Upper lobe of left lung (tissue), 6 donors: ENCODE measurements at regions not wholly inside any gene's neighbourhood (a gene's known extent, or its start where the extent isn't known, plus 50 kb on each side); places are given as distances from the start of the nearest gene placed in this dataset.

Source experiments
- ATAC-seq, 2 donors: fragments of 200-7000 bp; cut with Tn5 transposase; one replicate each; pipeline ENCODE4 v1.9.1; 2022; ENCODE audit warnings: mild to moderate bottlenecking in 2 of 2, moderate library complexity in 2 of 2; ENCODE audit not compliant: low FRiP score in 2 of 2
- DNase-seq, 2 donors: peaks; one replicate each; pipeline ENCODE4 v3.0.0-alpha.2; 2019 to 2020
- H3K27ac ChIP-seq, 4 donors: fragments of 200-600 bp; sonication (generic); one replicate each; pipeline ENCODE4 v1.5.1; 2016 to 2019
- H3K27me3 ChIP-seq, 4 donors: fragments of 200-600 bp; sonication (generic); one replicate each; pipeline ENCODE4 v1.5.1; 2017 to 2019
- H3K36me3 ChIP-seq, 4 donors: fragments of 200-600 bp; sonication (generic); one replicate each; pipeline ENCODE4 v1.5.1; 2016 to 2019
- H3K4me1 ChIP-seq, 4 donors: fragments of 200-600 bp; sonication (generic); one replicate each; pipeline ENCODE4 v1.5.1; 2018 to 2019
- H3K4me3 ChIP-seq, 4 donors: fragments of 200-600 bp; sonication (generic); one replicate each; pipeline ENCODE4 v1.5.1; 2017 to 2019; ENCODE audit warnings: mild to moderate bottlenecking in 2 of 4, moderate library complexity in 1 of 4
- H3K9me3 ChIP-seq, 4 donors: fragments of 200-600 bp; sonication (generic); one replicate each; pipeline ENCODE4 v1.5.1; 2018 to 2019
- EP300 ChIP-seq, 4 donors: sonication (generic); formaldehyde crosslinking; IDR thresholded peaks; one replicate each; pipeline ENCODE4 v1.5.1; 2017; ENCODE audit warnings: antibody characterized with exemption in 4 of 4, control low read depth in 2 of 4
- POLR2A ChIP-seq, 4 donors: fragments of 450-650 bp; IDR thresholded peaks; one replicate each; pipeline ENCODE4 v1.5.1; 2016 to 2017; ENCODE audit warnings: antibody characterized with exemption in 4 of 4, mild to moderate bottlenecking in 2 of 4
- POLR2AphosphoS5 ChIP-seq, 2 donors: sonication (generic); formaldehyde crosslinking; IDR thresholded peaks; one replicate each; pipeline ENCODE4 v1.5.1; 2017; ENCODE audit warnings: antibody characterized with exemption in 2 of 2
- WGBS, 2 donors: methylation state at CpG; one replicate each; pipeline ENCODE4 v1.1.5; 2017 to 2018; 5-methylcytosine and 5-hydroxymethylcytosine counted together
- TF ChIP-seq, protein P1 (sequence below), 6 experiments: fragments of 450-650 bp in 4 of 6; fragments of 200-600 bp in 2 of 6; sonication (generic) in 2 of 6; IDR thresholded peaks; one replicate each; pipeline ENCODE4 v1.5.1; 2016 to 2019; ENCODE audit warnings: antibody characterized with exemption in 6 of 6
- donor health status: DM: no; HTN: no; CAD: no; lungs with moderate emphysema.
- donor health status: DM: no; HTN: yes; CAD: no; lungs with severe emphysema.

DNA sequence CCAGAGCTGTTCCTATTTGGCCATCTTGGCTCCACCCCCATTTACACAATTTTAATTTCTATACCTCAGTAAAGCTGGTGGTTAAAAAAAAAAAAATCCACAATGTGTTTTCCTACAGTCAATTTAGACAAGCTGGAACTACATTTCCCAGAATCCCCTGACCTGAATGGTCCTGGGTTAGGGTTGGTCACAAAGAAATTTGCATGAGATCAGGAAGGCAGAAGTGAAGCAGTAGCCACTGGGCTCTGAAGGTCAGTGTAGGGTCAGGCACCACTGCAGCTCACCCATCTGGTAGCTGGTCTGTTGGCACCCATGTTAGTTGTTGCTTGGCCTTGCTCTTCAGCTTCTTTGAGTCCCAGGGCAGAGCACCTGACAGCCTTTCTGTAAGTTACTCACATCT is 210.7 kb upstream of the API5 start:
- TF ChIP-seq POLR2AphosphoS5 (IDR thresholded peaks at IDR 0.05) (no peak), EP300 (IDR thresholded peaks at IDR 0.05) (no peak), POLR2A (IDR thresholded peaks at IDR 0.05) (no peak)
- TF ChIP-seq, protein P1, sequence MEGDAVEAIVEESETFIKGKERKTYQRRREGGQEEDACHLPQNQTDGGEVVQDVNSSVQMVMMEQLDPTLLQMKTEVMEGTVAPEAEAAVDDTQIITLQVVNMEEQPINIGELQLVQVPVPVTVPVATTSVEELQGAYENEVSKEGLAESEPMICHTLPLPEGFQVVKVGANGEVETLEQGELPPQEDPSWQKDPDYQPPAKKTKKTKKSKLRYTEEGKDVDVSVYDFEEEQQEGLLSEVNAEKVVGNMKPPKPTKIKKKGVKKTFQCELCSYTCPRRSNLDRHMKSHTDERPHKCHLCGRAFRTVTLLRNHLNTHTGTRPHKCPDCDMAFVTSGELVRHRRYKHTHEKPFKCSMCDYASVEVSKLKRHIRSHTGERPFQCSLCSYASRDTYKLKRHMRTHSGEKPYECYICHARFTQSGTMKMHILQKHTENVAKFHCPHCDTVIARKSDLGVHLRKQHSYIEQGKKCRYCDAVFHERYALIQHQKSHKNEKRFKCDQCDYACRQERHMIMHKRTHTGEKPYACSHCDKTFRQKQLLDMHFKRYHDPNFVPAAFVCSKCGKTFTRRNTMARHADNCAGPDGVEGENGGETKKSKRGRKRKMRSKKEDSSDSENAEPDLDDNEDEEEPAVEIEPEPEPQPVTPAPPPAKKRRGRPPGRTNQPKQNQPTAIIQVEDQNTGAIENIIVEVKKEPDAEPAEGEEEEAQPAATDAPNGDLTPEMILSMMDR (IDR thresholded peaks at IDR 0.05), result no peak
- ATAC-seq (no peak), DNase-seq (no peak)
- Histone ChIP-seq H3K4me3 (no peak overlapping the region), H3K9me3 (peaks cover 0 to 11% (median 0%) of the 10 kb centered on the region in 4 donors), H3K27me3 (no peaks in the 10 kb centered on the region), H3K27ac (no peak overlapping the region), H3K4me1 (no peaks in the 10 kb centered on the region), H3K36me3 (no peaks in the 10 kb centered on the region)

DNA sequence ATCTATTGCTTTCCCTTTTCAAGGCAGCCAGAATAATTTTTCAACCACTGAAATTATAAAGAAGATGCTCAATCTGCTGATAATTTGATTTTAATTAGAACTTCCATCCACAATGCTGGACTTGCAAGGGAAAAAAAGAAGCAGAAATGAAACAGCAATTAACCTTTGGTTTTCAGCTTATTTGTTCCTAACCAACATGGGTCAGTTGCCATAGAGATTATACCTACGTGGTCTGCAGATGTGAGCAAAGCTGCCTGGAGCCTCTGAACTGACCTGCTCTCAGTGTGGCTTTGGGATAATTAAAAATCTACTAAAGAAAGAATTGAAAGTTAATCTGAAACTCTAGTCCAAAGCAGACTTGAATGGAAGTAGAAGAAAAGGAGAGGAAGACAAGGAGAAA is 195.7 kb upstream of the API5 start:
- 41 to 58% methylated on average over 1 of the region's 1 CpG for WGBS, 2 donors
- no peak overlapping the region for H3K27ac ChIP-seq
- H3K4me1 ChIP-seq, result no peaks in the 10 kb centered on the region
- no peak for ATAC-seq
- DNase-seq, result no peak
- no peaks in the 10 kb centered on the region for H3K36me3 ChIP-seq
- H3K4me3 ChIP-seq, result no peak overlapping the region
- TF ChIP-seq, protein P1 (IDR thresholded peaks at IDR 0.05), result no peak
- TF ChIP-seq POLR2AphosphoS5 (IDR thresholded peaks at IDR 0.05) (no peak), POLR2A (IDR thresholded peaks at IDR 0.05) (no peak), EP300 (IDR thresholded peaks at IDR 0.05) (no peak)
- H3K27me3 ChIP-seq, result no peaks in the 10 kb centered on the region
- no peaks in the 10 kb centered on the region for H3K9me3 ChIP-seq

DNA sequence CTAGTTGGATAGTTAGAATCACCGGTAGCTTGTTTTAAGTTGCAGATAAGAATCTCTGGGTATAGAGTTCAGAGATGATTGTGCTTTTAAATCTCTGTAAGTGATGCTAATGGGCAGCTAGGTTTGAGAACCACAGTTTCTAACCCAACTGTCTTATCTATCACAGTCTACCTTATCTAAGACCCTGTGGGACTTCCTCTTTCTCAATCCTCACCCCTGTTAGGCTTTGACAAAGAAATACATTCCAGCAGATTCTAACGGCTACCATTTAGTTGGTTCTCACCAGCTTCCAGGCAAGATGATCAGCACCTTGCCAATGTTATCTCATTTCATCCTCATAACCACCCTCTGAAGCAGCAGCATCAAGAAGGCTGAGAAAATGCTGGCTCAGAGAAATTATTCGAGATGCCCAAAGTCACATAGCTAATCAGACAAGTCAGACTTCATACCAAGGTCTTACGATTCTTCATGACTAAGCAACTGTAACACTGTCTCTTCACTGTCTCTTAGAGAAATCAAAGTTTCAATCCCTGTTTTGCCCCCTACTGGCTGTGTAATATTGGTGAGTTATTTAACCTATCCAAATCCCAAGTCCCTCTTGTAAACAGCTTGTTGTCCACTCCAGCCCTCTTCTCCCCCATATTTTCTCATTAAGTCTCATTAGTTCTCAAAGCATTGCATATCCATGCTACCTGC is 192.4 kb upstream of the API5 start:
- Histone ChIP-seq H3K4me1 (no peaks in the 10 kb centered on the region), H3K9me3 (no peaks in the 10 kb centered on the region), H3K36me3 (no peaks in the 10 kb centered on the region), H3K27ac (no peak overlapping the region), H3K27me3 (no peaks in the 10 kb centered on the region), H3K4me3 (no peak overlapping the region)
- WGBS, 2 donors, result 74% methylated on average over 4 of the region's 4 CpGs
- TF ChIP-seq POLR2A (IDR thresholded peaks at IDR 0.05) (no peak), POLR2AphosphoS5 (IDR thresholded peaks at IDR 0.05) (no peak), EP300 (IDR thresholded peaks at IDR 0.05) (no peak)
- TF ChIP-seq, protein P1 (IDR thresholded peaks at IDR 0.05), result no peak
- DNase-seq (no peak), ATAC-seq (no peak)

DNA sequence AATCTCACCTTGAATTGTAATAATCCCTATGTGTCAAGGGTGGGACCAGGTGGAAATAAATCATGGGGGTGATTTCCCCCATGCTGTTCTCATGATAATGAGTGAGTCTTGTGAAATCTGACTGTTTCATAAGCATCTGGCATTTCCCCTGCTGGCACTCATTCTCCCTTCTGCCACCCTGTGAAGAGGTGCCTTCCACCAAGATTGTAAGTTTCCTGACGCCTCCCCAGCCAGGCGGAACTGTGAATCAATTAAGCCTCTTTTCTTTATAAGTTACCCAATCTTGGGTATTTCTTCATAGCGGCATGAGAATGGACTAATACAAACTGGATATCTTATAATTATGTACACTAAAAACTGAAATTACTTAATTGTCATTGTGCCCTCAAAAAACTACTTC is 189.2 kb upstream of the API5 start:
- Histone ChIP-seq H3K9me3 (no peaks in the 10 kb centered on the region), H3K27me3 (no peaks in the 10 kb centered on the region), H3K4me1 (no peaks in the 10 kb centered on the region), H3K27ac (no peak overlapping the region), H3K4me3 (no peak overlapping the region), H3K36me3 (no peaks in the 10 kb centered on the region)
- 86 to 87% methylated on average over 3 of the region's 3 CpGs for WGBS, 2 donors
- no peak for TF ChIP-seq EP300 (IDR thresholded peaks at IDR 0.05)
- TF ChIP-seq POLR2AphosphoS5 (IDR thresholded peaks at IDR 0.05), result no peak
- no peak for TF ChIP-seq POLR2A (IDR thresholded peaks at IDR 0.05)
- TF ChIP-seq, protein P1 (IDR thresholded peaks at IDR 0.05), result no peak
- ATAC-seq (no peak), DNase-seq (no peak)

DNA sequence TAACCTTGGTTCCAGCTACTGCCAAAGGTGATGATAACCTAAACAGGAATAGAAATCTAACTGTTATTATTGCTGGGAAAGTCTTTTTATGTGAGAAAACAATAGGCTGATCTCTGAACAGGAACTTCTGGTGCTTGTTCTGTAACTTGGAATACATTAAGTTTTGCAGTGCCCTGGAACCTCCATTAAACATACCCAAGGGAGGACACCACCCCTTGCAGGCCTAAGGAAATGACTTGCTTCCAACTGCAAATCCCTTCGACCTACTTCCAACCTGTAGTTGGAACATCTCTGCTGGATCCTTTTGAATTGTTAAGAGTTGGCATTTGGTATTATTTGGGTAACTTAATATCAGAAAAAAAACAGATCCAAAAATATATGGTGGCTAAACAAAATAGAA is 188.4 kb upstream of the API5 start:
- no peak for ATAC-seq
- H3K36me3 ChIP-seq, result no peaks in the 10 kb centered on the region
- TF ChIP-seq EP300 (IDR thresholded peaks at IDR 0.05) (no peak), POLR2AphosphoS5 (IDR thresholded peaks at IDR 0.05) (no peak), POLR2A (IDR thresholded peaks at IDR 0.05) (no peak)
- TF ChIP-seq, protein P1 (IDR thresholded peaks at IDR 0.05), result no peak

More for the DNA sequence above, 188.4 kb upstream of the API5 start:
- Histone ChIP-seq H3K9me3 (no peaks in the 10 kb centered on the region), H3K4me1 (no peaks in the 10 kb centered on the region), H3K27me3 (no peaks in the 10 kb centered on the region), H3K4me3 (no peak overlapping the region), H3K27ac (no peak overlapping the region)
- 57 to 68% methylated on average over 1 of the region's 1 CpG for WGBS, 2 donors
- DNase-seq, result no peak
